Liver (tissue), 8 donors: ENCODE measurements at regions not wholly inside any gene's neighbourhood (a gene's known extent, or its start where the extent isn't known, plus 50 kb on each side); places are given as distances from the start of the nearest gene placed in this dataset.

Experiments
- DNase-seq: peaks from one replicate; pipeline ENCODE4 v3.0.0-alpha.2; 2017; ENCODE audit warnings: low spot score
- H3K27ac ChIP-seq, 2 donors: one replicate each; pipeline ENCODE4 v1.7.0; 2013; ENCODE audit warnings: inconsistent platforms in 2 of 2, low read length in 2 of 2, control low read depth in 1 of 2, low read depth in 1 of 2, mild to moderate bottlenecking in 1 of 2
- H3K27me3 ChIP-seq, 4 donors: one replicate each; pipeline versions ENCODE4 v1.6.1 to v1.7.0; 2013; ENCODE audit warnings: low read length in 3 of 4, inconsistent platforms in 1 of 4, mild to moderate bottlenecking in 1 of 4, moderate library complexity in 1 of 4; ENCODE audit not compliant: control insufficient read depth in 4 of 4, insufficient read depth in 4 of 4
- H3K36me3 ChIP-seq, 4 donors: one replicate each; pipeline versions ENCODE4 v1.6.1 to v1.7.0; 2013; ENCODE audit warnings: low read length in 3 of 4, mild to moderate bottlenecking in 3 of 4, low read depth in 1 of 4, moderate library complexity in 1 of 4; ENCODE audit not compliant: control insufficient read depth in 4 of 4, insufficient read depth in 3 of 4
- H3K4me1 ChIP-seq, 4 donors: one replicate each; pipeline versions ENCODE4 v1.6.1 to v1.7.0; 2013; ENCODE audit warnings: low read length in 3 of 4, mild to moderate bottlenecking in 3 of 4, moderate library complexity in 1 of 4; ENCODE audit not compliant: control insufficient read depth in 4 of 4, insufficient read depth in 4 of 4
- H3K4me3 ChIP-seq, 3 donors: one replicate each; pipeline versions ENCODE4 v1.6.1 to v1.7.0; 2013; ENCODE audit warnings: low read length in 3 of 3, control low read depth in 1 of 3, low read depth in 1 of 3, mild to moderate bottlenecking in 1 of 3
- H3K9ac ChIP-seq, 2 donors: one replicate each; pipeline ENCODE4 v1.7.0; 2013; ENCODE audit warnings: low read length in 2 of 2, mild to moderate bottlenecking in 2 of 2, moderate library complexity in 2 of 2, control low read depth in 1 of 2, low read depth in 1 of 2
- H3K9me3 ChIP-seq, 4 donors: one replicate each; pipeline versions ENCODE4 v1.6.1 to v1.7.0; 2013; ENCODE audit warnings: low read length in 3 of 4; ENCODE audit not compliant: control insufficient read depth in 4 of 4
- ATF3 ChIP-seq: IDR thresholded peaks from 2 replicates; pipeline ENCODE4 v1.6.1; 2016; ENCODE audit warnings: antibody characterized with exemption
- CTCF ChIP-seq: fragments of 150-350 bp; IDR thresholded peaks from 2 replicates; pipeline ENCODE4 v1.5.1; 2017; ENCODE audit warnings: improper control_type of control experiment, low read depth, low read length; ENCODE audit not compliant: missing input control
- EGR1 ChIP-seq, 2 donors: IDR thresholded peaks; 2 replicates each; pipeline ENCODE4 v1.6.1; 2016 to 2018; ENCODE audit warnings: antibody characterized with exemption in 2 of 2, low read depth in 2 of 2
- FOXA1 ChIP-seq: IDR thresholded peaks from 2 replicates; pipeline ENCODE4 v1.6.1; 2016; ENCODE audit warnings: antibody characterized with exemption
- FOXA2 ChIP-seq: IDR thresholded peaks from 2 replicates; pipeline ENCODE4 v1.6.1; 2016; ENCODE audit warnings: antibody characterized with exemption
- HNF4A ChIP-seq, 2 donors: conservative IDR thresholded peaks; 2 replicates each; pipeline ENCODE4 v1.6.1; 2016; ENCODE audit warnings: antibody characterized with exemption in 2 of 2, mild to moderate bottlenecking in 2 of 2
- HNF4G ChIP-seq: IDR thresholded peaks from 2 replicates; pipeline ENCODE4 v1.6.1; 2016; ENCODE audit warnings: antibody characterized with exemption
- JUND ChIP-seq, 2 donors: IDR thresholded peaks; 2 replicates each; pipeline ENCODE4 v1.6.1; 2016; ENCODE audit warnings: antibody characterized with exemption in 2 of 2
- NR2F2 ChIP-seq: IDR thresholded peaks from 2 replicates; pipeline ENCODE4 v1.6.1; 2016; ENCODE audit warnings: antibody characterized with exemption
- RAD21 ChIP-seq, 2 donors: IDR thresholded peaks; 2 replicates each; pipeline ENCODE4 v1.6.1; 2016; ENCODE audit warnings: antibody characterized with exemption in 2 of 2, mild to moderate bottlenecking in 2 of 2
- REST ChIP-seq: IDR thresholded peaks from 2 replicates; pipeline ENCODE4 v1.6.1; 2016; ENCODE audit warnings: antibody characterized with exemption, mild to moderate bottlenecking
- RXRA ChIP-seq, 2 donors: IDR thresholded peaks; 2 replicates each; pipeline ENCODE4 v1.6.1; 2017 to 2018; ENCODE audit warnings: antibody characterized with exemption in 2 of 2, mild to moderate bottlenecking in 1 of 2
- SP1 ChIP-seq: IDR thresholded peaks from 2 replicates; pipeline ENCODE4 v1.6.1; 2018; ENCODE audit warnings: antibody characterized with exemption, mild to moderate bottlenecking
- YY1 ChIP-seq: IDR thresholded peaks from 2 replicates; pipeline ENCODE4 v1.6.1; 2016; ENCODE audit warnings: antibody characterized with exemption, mild to moderate bottlenecking
- ZBTB33 ChIP-seq: IDR thresholded peaks from 2 replicates; pipeline ENCODE4 v1.6.1; 2016; ENCODE audit warnings: antibody characterized with exemption
- WGBS: extraction: QIAGEN DNeasy Blood & Tissue Kit; methylation state at CpG from one replicate; pipeline ENCODE4 v1.1.7; 2013; 5-methylcytosine and 5-hydroxymethylcytosine counted together
- TF ChIP-seq, protein P1 (sequence below): IDR thresholded peaks from 2 replicates; pipeline ENCODE4 v1.6.1; 2016; ENCODE audit warnings: antibody characterized with exemption
- donor health status: healthy.
- donor health status: healthy.
- donor health status: healthy.
- donor health status: healthy.
- donor health status: healthy.

DNA sequence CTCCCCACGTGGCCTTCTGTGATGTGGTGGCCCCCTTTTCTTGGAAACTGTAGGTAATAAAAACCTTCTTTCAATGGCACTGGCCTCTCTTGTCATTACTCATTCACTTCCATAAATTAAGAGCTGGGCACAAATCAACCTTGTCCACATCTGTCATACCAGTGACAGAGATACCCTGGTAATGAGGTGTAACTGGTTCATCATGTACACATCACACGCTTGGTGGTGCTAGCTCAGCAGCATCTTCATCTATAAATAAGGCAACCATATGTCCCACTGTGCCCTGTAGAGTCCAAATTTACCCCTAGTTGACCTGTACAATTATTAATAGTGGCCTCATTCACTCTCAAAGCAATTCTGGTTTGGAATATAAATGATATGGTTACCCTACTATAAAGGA, 245.6 kb downstream of the HIVEP2 start:
- no peak overlapping the region for H3K4me3 ChIP-seq
- no peak for DNase-seq
- no peaks in the 10 kb centered on the region for H3K36me3 ChIP-seq
- peaks cover 0 to 13% (median 3%) of the 10 kb centered on the region in 4 donors for H3K4me1 ChIP-seq
- TF ChIP-seq NR2F2: no peak
- no peak for TF ChIP-seq JUND (IDR thresholded peaks at IDR 0.05)
- TF ChIP-seq YY1: no peak
- TF ChIP-seq FOXA1: no peak
- no peak for TF ChIP-seq REST
- H3K9me3 ChIP-seq: no peaks in the 10 kb centered on the region
- WGBS: 93% methylated on average over 2 of the region's 2 CpGs
- H3K27me3 ChIP-seq: no peaks in the 10 kb centered on the region
- H3K9ac ChIP-seq: no peak overlapping the region
- H3K27ac ChIP-seq: no peak overlapping the region

DNA sequence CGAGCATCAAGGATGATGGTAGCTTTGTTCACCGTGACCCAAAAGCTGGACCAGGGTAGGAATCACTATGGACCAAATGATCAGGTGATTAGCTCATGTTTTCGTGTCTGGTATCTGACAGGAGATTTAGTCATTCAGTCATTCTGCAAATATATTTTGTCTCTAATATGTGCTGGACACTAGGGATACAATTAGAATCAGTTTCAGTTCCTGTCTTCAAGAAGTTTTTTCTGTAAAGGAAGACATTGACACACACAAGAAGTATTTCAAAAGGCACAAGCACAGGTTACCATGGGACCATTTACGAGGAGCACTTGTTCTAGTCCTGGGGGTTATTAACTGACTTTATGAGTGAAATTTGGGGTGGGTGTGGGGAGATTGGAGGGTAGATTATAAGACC, 244.9 kb downstream of the HIVEP2 start:
- DNase-seq: no peak
- Histone ChIP-seq H3K36me3 (no peaks in the 10 kb centered on the region), H3K9ac (no peak overlapping the region), H3K9me3 (no peaks in the 10 kb centered on the region), H3K4me1 (peaks cover 0 to 13% (median 3%) of the 10 kb centered on the region in 4 donors), H3K4me3 (no peak overlapping the region), H3K27ac (no peak overlapping the region), H3K27me3 (no peaks in the 10 kb centered on the region)
- WGBS: 93% methylated on average over 4 of the region's 4 CpGs
- TF ChIP-seq FOXA2: no peak
- TF ChIP-seq REST: no peak
- TF ChIP-seq ZBTB33: no peak
- TF ChIP-seq NR2F2: no peak
- TF ChIP-seq HNF4G: no peak
- TF ChIP-seq EGR1 (IDR thresholded peaks at IDR 0.05; ENCODE audit: low read depth in 2 of 2): no peak
- no peak for TF ChIP-seq RXRA (IDR thresholded peaks at IDR 0.05)
- TF ChIP-seq JUND (IDR thresholded peaks at IDR 0.05): no peak
- TF ChIP-seq, protein P1, sequence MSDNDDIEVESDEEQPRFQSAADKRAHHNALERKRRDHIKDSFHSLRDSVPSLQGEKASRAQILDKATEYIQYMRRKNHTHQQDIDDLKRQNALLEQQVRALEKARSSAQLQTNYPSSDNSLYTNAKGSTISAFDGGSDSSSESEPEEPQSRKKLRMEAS: no peak
- no peak for TF ChIP-seq HNF4A (conservative IDR thresholded peaks at IDR 0.05)
- TF ChIP-seq SP1: no peak
- TF ChIP-seq RAD21 (IDR thresholded peaks at IDR 0.05): no peak
- TF ChIP-seq CTCF: no peak
- no peak for TF ChIP-seq YY1
- no peak for TF ChIP-seq ATF3
